ENCODE measurements at regions not wholly inside any gene's neighbourhood (a gene's known extent, or its start where the extent isn't known, plus 50 kb on each side); places are given as distances from the start of the nearest gene placed in this dataset.
"Not testable (repeated sequence)": the region's sequence is repeated elsewhere in the genome, so short reads cannot be mapped to it uniquely, and the experiment has no call there.

GRCh38 chr6:135736351-135736750, 115.2 kb upstream of the PDE7B start:
- not testable (repeated sequence) for TF ChIP-seq CTCF (IDR thresholded peaks at IDR 0.05; ENCODE audit: insufficient read depth, low read length); SPI1 (IDR thresholded peaks at IDR 0.05; ENCODE audit: borderline replicate concordance, low read depth); REST (IDR thresholded peaks at IDR 0.05; ENCODE audit: insufficient replicate concordance, low read depth); POLR2AphosphoS5 (IDR thresholded peaks at IDR 0.05; ENCODE audit: low read depth); GABPA (IDR thresholded peaks at IDR 0.05; ENCODE audit: low read depth)
